Endothelial cell of hepatic sinusoid (primary cell): ENCODE measurements at regions not wholly inside any gene's neighbourhood (a gene's known extent, or its start where the extent isn't known, plus 50 kb on each side); places are given as distances from the start of the nearest gene placed in this dataset.

Experiments
- in situ Hi-C: cut with HindIII; loops from 2 replicates; pipeline ENCODE4 v1.10.0; 2017; ENCODE audit warnings: low sequenced_read_pairs

GRCh38 chr9:85215416-85215815, 526.3 kb downstream of the AGTPBP1 start:
- in situ Hi-C loops: no loop called here

- in situ Hi-C loops: loop anchor here (5.0 kb wide), 1 partner anchor 47 kb away; no protein-coding TSS in a partner anchor
Measured at GRCh38 chr9:85213650-85214607, 527.8 kb downstream of the AGTPBP1 start.

GRCh38 chr9:85212887-85213286, 528.9 kb downstream of the AGTPBP1 start:
- in situ Hi-C loops: loop anchor here (5.0 kb wide), 1 partner anchor 46 kb away; no protein-coding TSS in a partner anchor

- in situ Hi-C loops: loop anchor here (5.0 kb wide), 1 partner anchor 45 kb away; no protein-coding TSS in a partner anchor
Measured at GRCh38 chr9:85212209-85212608, 529.5 kb downstream of the AGTPBP1 start.

GRCh38 chr9:85208666-85209065, 533.1 kb downstream of the AGTPBP1 start:
- in situ Hi-C loops: no loop called here

DNA sequence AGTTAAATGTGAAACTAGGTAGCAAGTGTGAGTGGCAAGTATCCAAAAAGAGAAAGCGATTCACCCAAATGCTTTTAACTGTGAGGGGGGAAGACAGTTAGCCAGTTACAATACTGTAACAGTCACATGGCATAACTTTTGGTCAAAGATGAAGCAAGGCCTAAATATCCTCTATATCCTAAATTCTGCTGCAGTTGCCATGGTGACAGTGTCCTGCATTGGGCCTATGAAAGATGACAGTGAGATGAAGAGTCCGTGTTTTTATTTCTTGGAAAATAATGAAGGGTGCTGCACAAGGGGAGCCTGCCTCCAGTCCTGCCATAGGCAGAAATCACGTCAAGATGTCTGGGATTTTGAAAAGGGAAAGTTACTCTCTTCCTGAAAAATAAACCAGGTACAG, 534.6 kb downstream of the NTRK2 start:
- in situ Hi-C loops: no loop called here

GRCh38 chr9:85202596-85202995, 533.1 kb downstream of the NTRK2 start:
- in situ Hi-C loops: no loop called here

- in situ Hi-C loops: no loop called here
Measured at GRCh38 chr9:85200726-85201404, 531.3 kb downstream of the NTRK2 start.

GRCh38 chr9:85199866-85200495, 530.5 kb downstream of the NTRK2 start:
- in situ Hi-C loops: no loop called here

DNA sequence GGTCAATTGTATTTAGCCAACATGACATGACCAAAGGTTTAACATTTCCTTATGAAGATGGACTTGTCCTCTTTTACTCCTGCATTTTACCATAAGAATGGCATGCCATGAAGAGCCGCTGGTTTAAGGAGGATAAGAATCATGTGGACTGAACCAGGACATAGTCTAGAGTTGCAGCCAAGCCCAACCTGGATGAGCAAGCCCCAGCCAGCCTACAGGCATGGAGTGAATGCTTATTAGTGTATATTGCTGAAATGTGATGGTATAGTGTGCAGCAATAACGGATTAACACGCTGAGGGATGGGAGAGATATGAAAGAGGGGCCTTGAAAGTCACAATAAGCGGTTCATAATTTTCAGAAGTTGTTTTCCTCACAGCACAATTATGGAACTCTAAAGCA, 523.2 kb downstream of the NTRK2 start:
- in situ Hi-C loops: no loop called here

DNA sequence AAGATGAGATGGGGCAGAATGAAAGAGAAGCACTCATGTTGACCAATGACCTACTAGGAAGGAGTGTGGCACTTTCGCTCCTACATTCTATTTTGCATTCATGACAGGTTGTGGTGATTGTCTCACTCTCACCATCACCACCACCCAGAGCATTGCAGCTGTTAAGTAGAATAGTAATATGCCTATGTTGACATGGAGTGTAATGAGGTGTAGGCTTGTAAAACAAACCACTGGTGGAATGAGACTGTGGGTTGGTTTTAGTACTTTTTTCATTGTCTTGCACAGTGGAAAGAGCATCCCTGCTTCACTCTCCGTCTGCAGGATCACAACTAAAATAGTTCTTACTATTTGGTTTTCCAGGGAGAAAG, 516.7 kb downstream of the NTRK2 start:
- in situ Hi-C loops: no loop called here

DNA sequence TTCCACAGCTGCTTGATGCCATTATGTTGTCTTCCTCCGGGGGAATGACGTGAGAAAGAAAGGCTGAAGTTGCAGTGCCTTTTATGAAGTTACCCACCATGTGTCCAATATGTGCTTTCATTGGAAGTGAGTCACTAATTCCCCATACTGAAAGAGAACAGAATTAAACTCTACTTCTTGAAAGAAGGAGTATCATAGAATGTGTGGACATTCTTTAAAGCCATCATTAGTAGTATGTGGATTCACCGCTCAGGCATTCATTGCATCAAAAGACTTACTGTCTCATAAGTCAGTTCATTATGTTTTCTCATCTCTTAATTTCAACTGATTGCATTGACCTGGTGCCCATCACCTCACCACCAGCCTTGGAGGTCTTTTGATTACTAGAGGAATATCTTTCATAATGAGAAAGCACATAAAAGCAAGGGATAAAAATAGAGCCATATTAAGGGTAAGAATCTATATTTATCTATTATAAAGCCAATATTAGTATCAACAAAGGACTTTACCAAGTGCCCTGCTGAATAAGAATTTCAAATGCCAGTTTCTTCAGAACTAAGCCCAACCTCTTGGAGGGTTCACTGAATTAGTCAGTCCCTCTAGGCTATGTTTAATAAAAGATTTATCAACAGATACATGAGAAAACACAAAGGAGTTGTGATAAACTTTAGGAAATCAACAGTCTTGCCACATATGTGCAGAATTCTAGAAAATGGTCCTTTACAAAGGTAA, 516.1 kb downstream of the NTRK2 start:
- in situ Hi-C loops: no loop called here

GRCh38 chr9:85182383-85182782, 512.9 kb downstream of the NTRK2 start:
- in situ Hi-C loops: no loop called here

GRCh38 chr9:85178474-85178873, 508.9 kb downstream of the NTRK2 start:
- in situ Hi-C loops: no loop called here

DNA sequence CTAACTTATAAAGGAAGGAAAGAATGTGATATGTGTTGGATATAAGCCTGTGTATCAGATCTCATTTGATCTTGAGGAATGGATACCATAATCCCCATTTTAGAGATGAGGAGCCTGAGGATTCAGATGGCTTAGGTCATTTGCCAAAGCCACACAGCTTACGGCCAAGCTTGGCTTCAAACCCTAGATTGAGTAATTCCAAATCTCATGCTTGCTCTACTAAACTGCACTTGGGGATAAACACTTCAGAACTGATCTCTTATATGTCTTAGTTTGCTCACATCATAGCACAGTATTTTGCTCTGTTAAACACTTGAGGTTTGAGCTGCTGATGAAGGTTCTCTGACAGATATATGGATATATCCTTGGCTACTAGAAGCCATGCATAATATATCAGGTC, 504.4 kb downstream of the NTRK2 start:
- in situ Hi-C loops: no loop called here

GRCh38 chr9:85172001-85172978, 502.8 kb downstream of the NTRK2 start:
- in situ Hi-C loops: no loop called here

DNA sequence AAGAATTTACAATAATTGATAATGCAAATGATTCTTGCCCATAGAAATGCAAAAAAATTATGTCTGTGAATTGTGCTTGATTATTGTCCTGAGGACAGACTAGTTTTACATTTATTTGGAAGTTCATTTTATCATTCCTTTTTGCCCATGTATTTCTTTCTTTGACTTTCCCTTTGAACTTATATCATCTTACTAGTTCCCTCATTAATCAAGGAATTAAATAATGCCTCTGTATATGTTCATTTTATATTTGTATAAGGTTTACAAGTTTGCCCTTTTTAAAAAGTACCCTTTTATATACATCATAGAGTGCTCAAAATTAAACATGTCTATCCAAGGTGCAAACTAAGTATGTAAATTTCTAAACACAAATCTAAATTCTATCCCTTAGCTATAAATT, 501.6 kb downstream of the NTRK2 start:
- in situ Hi-C loops: no loop called here

GRCh38 chr9:85168412-85168811, 498.9 kb downstream of the NTRK2 start:
- in situ Hi-C loops: loop anchor here (5.0 kb wide), 1 partner anchor 44 kb away; no protein-coding TSS in a partner anchor

DNA sequence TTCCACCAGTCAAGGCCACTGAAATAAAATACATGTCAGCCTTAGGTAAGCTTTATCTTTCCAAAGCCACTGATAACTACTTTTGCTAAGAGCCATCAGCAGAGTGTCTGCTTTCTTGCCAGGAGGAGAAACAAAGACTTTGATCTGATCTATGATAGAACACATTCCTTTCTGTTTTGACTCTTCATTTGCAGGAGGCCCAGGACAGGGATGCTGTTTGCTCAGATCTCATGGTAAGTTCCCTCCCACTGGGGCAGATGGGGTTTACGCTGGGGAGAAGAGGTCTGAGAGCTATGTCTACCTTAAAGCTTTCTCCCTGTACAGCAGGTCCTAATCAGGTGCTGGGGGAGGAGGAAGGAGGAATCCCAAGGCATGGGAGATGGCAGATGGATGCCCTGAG, 497.6 kb downstream of the NTRK2 start:
- in situ Hi-C loops: loop anchor here (5.0 kb wide), 1 partner anchor 45 kb away; no protein-coding TSS in a partner anchor
